ENCODE measurements at regions not wholly inside any gene's neighbourhood (a gene's known extent, or its start where the extent isn't known, plus 50 kb on each side); places are given as distances from the start of the nearest gene placed in this dataset.

DNA sequence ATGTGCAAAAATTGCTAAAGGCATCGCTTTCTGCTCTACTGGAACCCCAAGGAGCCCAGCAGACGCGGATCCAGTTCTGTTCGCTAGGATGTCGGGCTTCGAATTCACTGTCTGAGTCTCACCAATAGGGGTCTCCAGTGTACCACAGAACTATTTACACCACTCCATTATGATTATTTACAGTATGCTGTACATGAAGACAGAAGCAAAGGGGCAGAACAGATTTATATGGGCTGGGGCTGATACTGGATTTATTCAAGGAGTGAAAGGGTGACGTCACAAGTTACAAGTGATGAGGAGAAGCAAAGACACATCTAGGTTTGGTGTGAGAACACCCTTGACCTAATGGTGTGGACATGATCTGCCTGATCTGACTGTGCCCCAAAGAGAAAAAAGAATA, 185.3 kb upstream of the ATP5MC3 start:
- Histone ChIP-seq H3K4me1 (no peaks in the 10 kb centered on the region), H3K4me3 (no peak overlapping the region), H3K27ac (no peak overlapping the region), H3K4me2 (no peak overlapping the region), H3K9me3 (no peaks in the 10 kb centered on the region)
- DNase-seq (ENCODE audit: low read depth in 1 of 2, low spot score in 1 of 2) = peak; percentile 35 to 47
- FAIRE-seq = no peak
- no peak for TF ChIP-seq NR3C1 (IDR thresholded peaks at IDR 0.05)
- TF ChIP-seq RAD21 (conservative IDR thresholded peaks at IDR 0.05 in 1 of 2, IDR thresholded peaks at IDR 0.05 in 1 of 2) = peak; percentile 74 to 81
- TF ChIP-seq, protein P1, sequence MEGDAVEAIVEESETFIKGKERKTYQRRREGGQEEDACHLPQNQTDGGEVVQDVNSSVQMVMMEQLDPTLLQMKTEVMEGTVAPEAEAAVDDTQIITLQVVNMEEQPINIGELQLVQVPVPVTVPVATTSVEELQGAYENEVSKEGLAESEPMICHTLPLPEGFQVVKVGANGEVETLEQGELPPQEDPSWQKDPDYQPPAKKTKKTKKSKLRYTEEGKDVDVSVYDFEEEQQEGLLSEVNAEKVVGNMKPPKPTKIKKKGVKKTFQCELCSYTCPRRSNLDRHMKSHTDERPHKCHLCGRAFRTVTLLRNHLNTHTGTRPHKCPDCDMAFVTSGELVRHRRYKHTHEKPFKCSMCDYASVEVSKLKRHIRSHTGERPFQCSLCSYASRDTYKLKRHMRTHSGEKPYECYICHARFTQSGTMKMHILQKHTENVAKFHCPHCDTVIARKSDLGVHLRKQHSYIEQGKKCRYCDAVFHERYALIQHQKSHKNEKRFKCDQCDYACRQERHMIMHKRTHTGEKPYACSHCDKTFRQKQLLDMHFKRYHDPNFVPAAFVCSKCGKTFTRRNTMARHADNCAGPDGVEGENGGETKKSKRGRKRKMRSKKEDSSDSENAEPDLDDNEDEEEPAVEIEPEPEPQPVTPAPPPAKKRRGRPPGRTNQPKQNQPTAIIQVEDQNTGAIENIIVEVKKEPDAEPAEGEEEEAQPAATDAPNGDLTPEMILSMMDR (IDR thresholded peaks at IDR 0.05) = peak; percentile 75
- peak; percentile 61 for TF ChIP-seq SMC3 (IDR thresholded peaks at IDR 0.05)
- TF ChIP-seq RARB (CRISPR knock-in tag; IDR thresholded peaks at IDR 0.05) = no peak
- POLR2A ChIA-PET = no interaction called here
- under 1% methylated on average over 7 of the region's 7 CpGs for WGBS (ENCODE audit: missing lambda C conversion rate)
- peak; percentile 92 to 98 for ATAC-seq
- CTCF ChIA-PET = interaction anchor here (0.7 to 2.4 kb wide), 11 partner anchors 9 to 737 kb away, joined by 3 to 13 read pairs (median 4); no protein-coding TSS in a partner anchor

DNA sequence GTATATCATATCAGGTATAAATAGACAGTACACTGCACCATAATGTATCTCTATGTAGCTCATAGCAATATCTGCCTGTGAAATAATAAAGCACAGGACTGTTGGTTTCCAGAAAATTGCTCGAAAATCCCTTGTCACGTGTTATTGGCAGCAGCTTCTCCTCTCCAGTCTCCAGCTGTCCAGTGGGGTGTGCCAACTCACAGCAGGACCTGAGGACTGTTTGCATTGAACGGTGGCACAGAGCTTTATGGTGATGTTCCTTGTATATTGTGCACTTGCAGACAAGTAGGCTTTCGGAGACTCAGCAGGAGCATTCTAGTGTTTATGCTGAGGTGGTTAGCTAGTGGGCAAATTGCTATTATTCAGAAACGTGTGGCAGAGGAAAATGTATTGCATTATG, 182.2 kb upstream of the ATP5MC3 start:
- TF ChIP-seq, protein P2, sequence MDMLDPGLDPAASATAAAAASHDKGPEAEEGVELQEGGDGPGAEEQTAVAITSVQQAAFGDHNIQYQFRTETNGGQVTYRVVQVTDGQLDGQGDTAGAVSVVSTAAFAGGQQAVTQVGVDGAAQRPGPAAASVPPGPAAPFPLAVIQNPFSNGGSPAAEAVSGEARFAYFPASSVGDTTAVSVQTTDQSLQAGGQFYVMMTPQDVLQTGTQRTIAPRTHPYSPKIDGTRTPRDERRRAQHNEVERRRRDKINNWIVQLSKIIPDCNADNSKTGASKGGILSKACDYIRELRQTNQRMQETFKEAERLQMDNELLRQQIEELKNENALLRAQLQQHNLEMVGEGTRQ (IDR thresholded peaks at IDR 0.05) = no peak
- TF ChIP-seq POLR2A (IDR thresholded peaks at IDR 0.05; ENCODE audit: low read length) = no peak
- no peak for TF ChIP-seq CHD4 (IDR thresholded peaks at IDR 0.05; ENCODE audit: borderline replicate concordance)
- TF ChIP-seq, protein P3, sequence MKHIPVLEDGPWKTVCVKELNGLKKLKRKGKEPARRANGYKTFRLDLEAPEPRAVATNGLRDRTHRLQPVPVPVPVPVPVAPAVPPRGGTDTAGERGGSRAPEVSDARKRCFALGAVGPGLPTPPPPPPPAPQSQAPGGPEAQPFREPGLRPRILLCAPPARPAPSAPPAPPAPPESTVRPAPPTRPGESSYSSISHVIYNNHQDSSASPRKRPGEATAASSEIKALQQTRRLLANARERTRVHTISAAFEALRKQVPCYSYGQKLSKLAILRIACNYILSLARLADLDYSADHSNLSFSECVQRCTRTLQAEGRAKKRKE (CRISPR knock-in tag; IDR thresholded peaks at IDR 0.05; ENCODE audit: low read depth) = no peak
- no peak for TF ChIP-seq EHF (CRISPR knock-in tag; IDR thresholded peaks at IDR 0.05)
- TF ChIP-seq ZSCAN20 (CRISPR knock-in tag; IDR thresholded peaks at IDR 0.05) = no peak
- TF ChIP-seq, protein P4, sequence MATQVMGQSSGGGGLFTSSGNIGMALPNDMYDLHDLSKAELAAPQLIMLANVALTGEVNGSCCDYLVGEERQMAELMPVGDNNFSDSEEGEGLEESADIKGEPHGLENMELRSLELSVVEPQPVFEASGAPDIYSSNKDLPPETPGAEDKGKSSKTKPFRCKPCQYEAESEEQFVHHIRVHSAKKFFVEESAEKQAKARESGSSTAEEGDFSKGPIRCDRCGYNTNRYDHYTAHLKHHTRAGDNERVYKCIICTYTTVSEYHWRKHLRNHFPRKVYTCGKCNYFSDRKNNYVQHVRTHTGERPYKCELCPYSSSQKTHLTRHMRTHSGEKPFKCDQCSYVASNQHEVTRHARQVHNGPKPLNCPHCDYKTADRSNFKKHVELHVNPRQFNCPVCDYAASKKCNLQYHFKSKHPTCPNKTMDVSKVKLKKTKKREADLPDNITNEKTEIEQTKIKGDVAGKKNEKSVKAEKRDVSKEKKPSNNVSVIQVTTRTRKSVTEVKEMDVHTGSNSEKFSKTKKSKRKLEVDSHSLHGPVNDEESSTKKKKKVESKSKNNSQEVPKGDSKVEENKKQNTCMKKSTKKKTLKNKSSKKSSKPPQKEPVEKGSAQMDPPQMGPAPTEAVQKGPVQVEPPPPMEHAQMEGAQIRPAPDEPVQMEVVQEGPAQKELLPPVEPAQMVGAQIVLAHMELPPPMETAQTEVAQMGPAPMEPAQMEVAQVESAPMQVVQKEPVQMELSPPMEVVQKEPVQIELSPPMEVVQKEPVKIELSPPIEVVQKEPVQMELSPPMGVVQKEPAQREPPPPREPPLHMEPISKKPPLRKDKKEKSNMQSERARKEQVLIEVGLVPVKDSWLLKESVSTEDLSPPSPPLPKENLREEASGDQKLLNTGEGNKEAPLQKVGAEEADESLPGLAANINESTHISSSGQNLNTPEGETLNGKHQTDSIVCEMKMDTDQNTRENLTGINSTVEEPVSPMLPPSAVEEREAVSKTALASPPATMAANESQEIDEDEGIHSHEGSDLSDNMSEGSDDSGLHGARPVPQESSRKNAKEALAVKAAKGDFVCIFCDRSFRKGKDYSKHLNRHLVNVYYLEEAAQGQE (IDR thresholded peaks at IDR 0.05) = no peak
- no peak for TF ChIP-seq CBX8 (IDR thresholded peaks at IDR 0.05)
- TF ChIP-seq EHMT2 (IDR thresholded peaks at IDR 0.05; ENCODE audit: low read depth) = no peak
- no peak for TF ChIP-seq NR3C1 (IDR thresholded peaks at IDR 0.05)
- TF ChIP-seq, protein P5, sequence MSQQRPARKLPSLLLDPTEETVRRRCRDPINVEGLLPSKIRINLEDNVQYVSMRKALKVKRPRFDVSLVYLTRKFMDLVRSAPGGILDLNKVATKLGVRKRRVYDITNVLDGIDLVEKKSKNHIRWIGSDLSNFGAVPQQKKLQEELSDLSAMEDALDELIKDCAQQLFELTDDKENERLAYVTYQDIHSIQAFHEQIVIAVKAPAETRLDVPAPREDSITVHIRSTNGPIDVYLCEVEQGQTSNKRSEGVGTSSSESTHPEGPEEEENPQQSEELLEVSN (IDR thresholded peaks at IDR 0.05; ENCODE audit: borderline replicate concordance, low read depth) = no peak
- TF ChIP-seq FOSB (CRISPR knock-in tag; IDR thresholded peaks at IDR 0.05) = no peak
- TF ChIP-seq RNF2 (IDR thresholded peaks at IDR 0.05; ENCODE audit: borderline replicate concordance, low read depth) = no peak
- no peak for TF ChIP-seq HOXA7 (CRISPR knock-in tag; IDR thresholded peaks at IDR 0.05)
- no peak overlapping the region for H3K27ac ChIP-seq
- WGBS (ENCODE audit: missing lambda C conversion rate) = 25% methylated on average over 5 of the region's 5 CpGs
- FAIRE-seq (no peak), DNase-seq (ENCODE audit: low read depth in 1 of 2, low spot score in 1 of 2) (no peak), ATAC-seq (no peak)
- H3K4me3 ChIP-seq = no peak overlapping the region
- ChIA-PET POLR2A (no interaction called here), CTCF (interaction anchor here (1.0 to 3.3 kb wide), 5 partner anchors 10 to 734 kb away, joined by 3 to 11 read pairs (median 3); no protein-coding TSS in a partner anchor)
- no peaks in the 10 kb centered on the region for H3K4me1 ChIP-seq
- no peak overlapping the region for H3K4me2 ChIP-seq
- H3K9me3 ChIP-seq = no peaks in the 10 kb centered on the region
